DND-41 (cell line): ENCODE measurements at regions not wholly inside any gene's neighbourhood (a gene's known extent, or its start where the extent isn't known, plus 50 kb on each side); places are given as distances from the start of the nearest gene placed in this dataset.

Source experiments
- CTCF ChIP-seq: IDR thresholded peaks from 2 replicates; pipeline ENCODE4 v1.5.1; 2012; ENCODE audit warnings: borderline replicate concordance, low read length, moderate library complexity, mild to moderate bottlenecking; ENCODE audit not compliant: poor library complexity, severe bottlenecking; ENCODE audit errors: extremely low read depth
- EZH2 ChIP-seq: IDR thresholded peaks from 3 replicates; pipeline ENCODE4 v1.6.1; 2012; ENCODE audit warnings: borderline replicate concordance, low read depth, mild to moderate bottlenecking, moderate library complexity, low read length, inconsistent platforms; ENCODE audit not compliant: severe bottlenecking

GRCh38 chrX:56385336-56385735, 153.2 kb downstream of the KLF8 start:
- TF ChIP-seq CTCF (no peak), EZH2 (no peak)
